ENCODE measurements at regions not wholly inside any gene's neighbourhood (a gene's known extent, or its start where the extent isn't known, plus 50 kb on each side); places are given as distances from the start of the nearest gene placed in this dataset.

- Histone ChIP-seq H3K36me3 (ENCODE audit: insufficient read depth, low read length) (no peaks in the 10 kb centered on the region), H3K4me3 (no peak overlapping the region), H3K27ac (no peak overlapping the region), H3K9me3 (ENCODE audit: low read depth, low read length) (no peaks in the 10 kb centered on the region), H3K9ac (ENCODE audit: insufficient read length) (no peak overlapping the region)
- no peak for TF ChIP-seq FOXP2 (optimal IDR thresholded peaks at IDR 0.05; ENCODE audit: control extremely low read depth, extremely low read length, insufficient read depth)
- TF ChIP-seq POLR2AphosphoS5 (IDR thresholded peaks at IDR 0.05; ENCODE audit: borderline replicate concordance, low read depth, low read length): no peak
- no peak for TF ChIP-seq EZH2 (IDR thresholded peaks at IDR 0.05)
- DNase-seq (ENCODE audit: low read depth, low spot score): no peak
Measured at GRCh38 chr22:48263791-48264351, 1501.4 kb downstream of the TBC1D22A start.

DNA sequence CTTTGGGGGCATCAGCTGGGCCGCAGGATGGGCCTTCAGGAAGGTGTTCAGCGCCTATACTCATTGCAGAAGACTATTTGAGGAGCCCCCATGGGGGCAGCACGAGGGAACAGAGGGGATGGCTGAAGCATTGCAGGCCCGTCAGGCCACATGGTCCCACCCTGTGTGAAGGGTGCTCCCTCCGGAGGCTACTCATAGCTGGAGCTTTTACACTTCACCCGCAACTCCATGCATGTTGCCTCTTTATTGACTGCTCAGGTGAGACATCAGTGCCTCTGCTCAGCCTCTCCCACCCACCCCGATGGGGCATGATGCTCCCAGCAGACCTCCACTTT, 1500.9 kb downstream of the TBC1D22A start:
- Histone ChIP-seq H3K36me3 (ENCODE audit: insufficient read depth, low read length) (no peaks in the 10 kb centered on the region), H3K9me3 (ENCODE audit: low read depth, low read length) (no peaks in the 10 kb centered on the region), H3K9ac (ENCODE audit: insufficient read length) (no peak overlapping the region), H3K4me3 (no peak overlapping the region), H3K27ac (no peak overlapping the region)
- TF ChIP-seq FOXP2 (optimal IDR thresholded peaks at IDR 0.05; ENCODE audit: control extremely low read depth, extremely low read length, insufficient read depth): no peak
- no peak for TF ChIP-seq EZH2 (IDR thresholded peaks at IDR 0.05)
- TF ChIP-seq POLR2AphosphoS5 (IDR thresholded peaks at IDR 0.05; ENCODE audit: borderline replicate concordance, low read depth, low read length): no peak
- no peak for DNase-seq (ENCODE audit: low read depth, low spot score)

- no peak for DNase-seq (ENCODE audit: low read depth, low spot score)
- H3K36me3 ChIP-seq (ENCODE audit: insufficient read depth, low read length): no peaks in the 10 kb centered on the region
- H3K4me3 ChIP-seq: no peak overlapping the region
- no peak overlapping the region for H3K9ac ChIP-seq (ENCODE audit: insufficient read length)
- H3K27ac ChIP-seq: no peak overlapping the region
- H3K9me3 ChIP-seq (ENCODE audit: low read depth, low read length): no peaks in the 10 kb centered on the region
- TF ChIP-seq POLR2AphosphoS5 (IDR thresholded peaks at IDR 0.05; ENCODE audit: borderline replicate concordance, low read depth, low read length): no peak
- no peak for TF ChIP-seq EZH2 (IDR thresholded peaks at IDR 0.05)
- TF ChIP-seq FOXP2 (optimal IDR thresholded peaks at IDR 0.05; ENCODE audit: control extremely low read depth, extremely low read length, insufficient read depth): no peak
Measured at GRCh38 chr22:48262596-48263430, 1500.4 kb downstream of the TBC1D22A start.

DNA sequence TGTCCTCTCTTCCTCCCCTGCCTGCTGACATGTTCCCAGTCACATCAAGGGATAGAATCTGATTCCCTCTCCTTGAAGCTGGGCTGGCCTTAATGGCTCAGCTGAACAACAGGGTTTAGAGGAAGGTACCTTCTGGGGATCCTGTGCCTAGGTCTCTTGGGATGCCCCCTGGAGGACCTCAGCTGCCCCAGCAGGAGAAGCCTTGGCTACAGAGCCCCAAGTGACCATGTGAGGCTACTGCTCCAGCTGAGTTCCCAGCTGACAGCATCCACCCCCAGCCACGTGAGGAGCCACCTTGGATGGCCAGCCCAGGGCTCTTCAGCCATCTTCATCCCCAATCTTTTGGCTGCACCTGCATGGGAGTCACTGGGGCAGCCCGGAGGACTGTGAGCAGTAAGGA, 1499.3 kb downstream of the TBC1D22A start:
- Histone ChIP-seq H3K9ac (ENCODE audit: insufficient read length) (no peak overlapping the region), H3K4me3 (no peak overlapping the region), H3K9me3 (ENCODE audit: low read depth, low read length) (no peaks in the 10 kb centered on the region), H3K36me3 (ENCODE audit: insufficient read depth, low read length) (no peaks in the 10 kb centered on the region), H3K27ac (no peak overlapping the region)
- no peak for DNase-seq (ENCODE audit: low read depth, low spot score)
- no peak for TF ChIP-seq FOXP2 (optimal IDR thresholded peaks at IDR 0.05; ENCODE audit: control extremely low read depth, extremely low read length, insufficient read depth)
- no peak for TF ChIP-seq POLR2AphosphoS5 (IDR thresholded peaks at IDR 0.05; ENCODE audit: borderline replicate concordance, low read depth, low read length)
- no peak for TF ChIP-seq EZH2 (IDR thresholded peaks at IDR 0.05)

DNA sequence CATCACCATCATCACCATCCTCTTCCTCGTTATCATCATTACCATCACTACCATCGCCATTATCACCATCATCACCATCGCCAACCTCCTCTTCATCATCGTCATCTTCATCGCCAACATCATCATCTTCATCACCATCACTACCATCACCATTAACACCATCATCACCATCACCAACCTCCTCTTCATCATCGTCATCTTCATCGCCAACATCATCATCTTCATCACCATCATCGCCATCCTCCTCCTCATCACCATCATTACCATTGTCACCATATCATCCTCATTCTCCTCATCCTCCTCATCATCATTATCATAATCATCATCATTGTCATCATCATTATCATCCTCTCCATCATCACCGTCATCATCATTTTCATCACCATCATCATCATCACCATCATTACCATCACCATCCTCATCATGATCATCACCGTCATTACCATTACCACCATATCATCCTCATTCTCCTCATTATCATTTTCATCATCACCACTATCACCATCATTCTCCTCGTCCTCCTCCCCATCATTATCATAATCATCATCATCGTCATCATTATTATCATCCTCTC, 1498.7 kb downstream of the TBC1D22A start:
- TF ChIP-seq EZH2 (IDR thresholded peaks at IDR 0.05) (no peak), POLR2AphosphoS5 (IDR thresholded peaks at IDR 0.05; ENCODE audit: borderline replicate concordance, low read depth, low read length) (no peak)

DNA sequence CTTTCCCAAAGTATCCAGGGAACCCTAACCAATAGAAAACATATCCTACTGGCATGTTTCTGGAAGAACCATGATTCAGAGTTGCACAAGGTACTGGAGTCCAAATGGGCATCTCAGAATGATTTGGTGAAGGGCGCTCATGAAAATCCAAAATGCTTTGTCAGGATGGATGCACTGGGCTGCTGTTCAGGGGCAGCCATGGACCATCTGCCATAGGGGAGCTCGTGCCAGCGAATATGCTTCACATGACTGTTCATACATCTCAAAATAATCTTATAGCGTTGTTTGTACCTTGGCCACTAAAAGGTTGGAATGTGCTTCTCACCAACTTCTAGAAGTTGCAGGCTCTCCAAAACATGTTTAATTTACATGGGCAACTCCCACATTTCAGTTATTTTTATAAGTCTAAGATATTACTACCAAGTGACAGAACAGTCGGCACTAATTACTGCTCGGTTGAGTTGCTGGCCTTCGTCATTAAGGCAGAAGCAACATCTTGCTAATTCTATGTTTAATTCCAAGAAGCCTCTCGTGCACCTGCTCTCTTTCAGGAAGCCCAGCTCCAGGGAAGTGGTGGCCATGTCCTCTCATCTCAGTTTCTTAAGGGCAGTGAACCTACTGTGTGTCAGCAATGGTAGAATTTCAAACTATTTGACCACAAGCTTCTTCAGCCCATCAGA, 1497.7 kb downstream of the TBC1D22A start:
- no peak for DNase-seq (ENCODE audit: low read depth, low spot score)
- no peak for TF ChIP-seq EZH2 (IDR thresholded peaks at IDR 0.05)
- TF ChIP-seq FOXP2 (optimal IDR thresholded peaks at IDR 0.05; ENCODE audit: control extremely low read depth, extremely low read length, insufficient read depth): no peak
- no peak for TF ChIP-seq POLR2AphosphoS5 (IDR thresholded peaks at IDR 0.05; ENCODE audit: borderline replicate concordance, low read depth, low read length)
- Histone ChIP-seq H3K27ac (no peak overlapping the region), H3K9me3 (ENCODE audit: low read depth, low read length) (no peaks in the 10 kb centered on the region), H3K9ac (ENCODE audit: insufficient read length) (no peak overlapping the region), H3K36me3 (ENCODE audit: insufficient read depth, low read length) (no peaks in the 10 kb centered on the region), H3K4me3 (no peak overlapping the region)

More for the DNA sequence above, 1498.7 kb downstream of the TBC1D22A start:
- no peaks in the 10 kb centered on the region for H3K9me3 ChIP-seq (ENCODE audit: low read depth, low read length)
- H3K4me3 ChIP-seq: no peak overlapping the region
- DNase-seq (ENCODE audit: low read depth, low spot score): no peak
- H3K36me3 ChIP-seq (ENCODE audit: insufficient read depth, low read length): no peaks in the 10 kb centered on the region
- no peak overlapping the region for H3K27ac ChIP-seq
- H3K9ac ChIP-seq (ENCODE audit: insufficient read length): no peak overlapping the region

- no peak overlapping the region for H3K4me3 ChIP-seq
- no peak for TF ChIP-seq POLR2AphosphoS5 (IDR thresholded peaks at IDR 0.05; ENCODE audit: borderline replicate concordance, low read depth, low read length)
- no peak for TF ChIP-seq EZH2 (IDR thresholded peaks at IDR 0.05)
- TF ChIP-seq FOXP2 (optimal IDR thresholded peaks at IDR 0.05; ENCODE audit: control extremely low read depth, extremely low read length, insufficient read depth): no peak
- H3K27ac ChIP-seq: no peak overlapping the region
- DNase-seq (ENCODE audit: low read depth, low spot score): no peak
- no peak overlapping the region for H3K9ac ChIP-seq (ENCODE audit: insufficient read length)
- no peaks in the 10 kb centered on the region for H3K36me3 ChIP-seq (ENCODE audit: insufficient read depth, low read length)
- no peaks in the 10 kb centered on the region for H3K9me3 ChIP-seq (ENCODE audit: low read depth, low read length)
Measured at GRCh38 chr22:48258811-48259210, 1496.4 kb downstream of the TBC1D22A start.

- H3K9me3 ChIP-seq (ENCODE audit: low read depth, low read length): no peaks in the 10 kb centered on the region
- H3K9ac ChIP-seq (ENCODE audit: insufficient read length): no peak overlapping the region
- no peaks in the 10 kb centered on the region for H3K36me3 ChIP-seq (ENCODE audit: insufficient read depth, low read length)
- no peak for DNase-seq (ENCODE audit: low read depth, low spot score)
- no peak for TF ChIP-seq FOXP2 (optimal IDR thresholded peaks at IDR 0.05; ENCODE audit: control extremely low read depth, extremely low read length, insufficient read depth)
- no peak for TF ChIP-seq EZH2 (IDR thresholded peaks at IDR 0.05)
- TF ChIP-seq POLR2AphosphoS5 (IDR thresholded peaks at IDR 0.05; ENCODE audit: borderline replicate concordance, low read depth, low read length): no peak
- no peak overlapping the region for H3K4me3 ChIP-seq
- no peak overlapping the region for H3K27ac ChIP-seq
Measured at GRCh38 chr22:48258064-48258701, 1495.7 kb downstream of the TBC1D22A start.
